ENCODE measurements at regions not wholly inside any gene's neighbourhood (a gene's known extent, or its start where the extent isn't known, plus 50 kb on each side); places are given as distances from the start of the nearest gene placed in this dataset.

DNA sequence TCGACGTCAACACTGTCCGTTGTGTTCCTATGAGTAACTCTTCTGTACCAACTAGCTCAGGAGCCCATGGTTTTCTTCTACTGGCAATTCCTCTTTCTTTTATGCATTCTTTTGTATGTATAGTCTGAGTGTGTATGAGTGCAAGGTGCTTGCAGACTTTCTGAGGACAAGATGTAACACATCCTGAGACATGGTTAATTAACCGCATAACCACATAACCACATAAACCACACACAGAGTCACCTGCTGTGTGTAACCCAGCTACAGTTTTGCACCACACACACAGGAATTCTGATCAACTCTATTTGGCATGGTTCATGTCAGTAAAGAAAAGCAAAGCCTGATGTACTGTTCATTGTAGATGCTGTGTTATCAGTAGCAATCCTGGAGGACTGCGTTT lies 98.6 kb downstream of the DACT2 start:
- TF ChIP-seq, protein P1, sequence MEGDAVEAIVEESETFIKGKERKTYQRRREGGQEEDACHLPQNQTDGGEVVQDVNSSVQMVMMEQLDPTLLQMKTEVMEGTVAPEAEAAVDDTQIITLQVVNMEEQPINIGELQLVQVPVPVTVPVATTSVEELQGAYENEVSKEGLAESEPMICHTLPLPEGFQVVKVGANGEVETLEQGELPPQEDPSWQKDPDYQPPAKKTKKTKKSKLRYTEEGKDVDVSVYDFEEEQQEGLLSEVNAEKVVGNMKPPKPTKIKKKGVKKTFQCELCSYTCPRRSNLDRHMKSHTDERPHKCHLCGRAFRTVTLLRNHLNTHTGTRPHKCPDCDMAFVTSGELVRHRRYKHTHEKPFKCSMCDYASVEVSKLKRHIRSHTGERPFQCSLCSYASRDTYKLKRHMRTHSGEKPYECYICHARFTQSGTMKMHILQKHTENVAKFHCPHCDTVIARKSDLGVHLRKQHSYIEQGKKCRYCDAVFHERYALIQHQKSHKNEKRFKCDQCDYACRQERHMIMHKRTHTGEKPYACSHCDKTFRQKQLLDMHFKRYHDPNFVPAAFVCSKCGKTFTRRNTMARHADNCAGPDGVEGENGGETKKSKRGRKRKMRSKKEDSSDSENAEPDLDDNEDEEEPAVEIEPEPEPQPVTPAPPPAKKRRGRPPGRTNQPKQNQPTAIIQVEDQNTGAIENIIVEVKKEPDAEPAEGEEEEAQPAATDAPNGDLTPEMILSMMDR (IDR thresholded peaks at IDR 0.05): no peak
- TF ChIP-seq POLR2A (IDR thresholded peaks at IDR 0.05): no peak
